ENCODE measurements at regions not wholly inside any gene's neighbourhood (a gene's known extent, or its start where the extent isn't known, plus 50 kb on each side); places are given as distances from the start of the nearest gene placed in this dataset.

DNA sequence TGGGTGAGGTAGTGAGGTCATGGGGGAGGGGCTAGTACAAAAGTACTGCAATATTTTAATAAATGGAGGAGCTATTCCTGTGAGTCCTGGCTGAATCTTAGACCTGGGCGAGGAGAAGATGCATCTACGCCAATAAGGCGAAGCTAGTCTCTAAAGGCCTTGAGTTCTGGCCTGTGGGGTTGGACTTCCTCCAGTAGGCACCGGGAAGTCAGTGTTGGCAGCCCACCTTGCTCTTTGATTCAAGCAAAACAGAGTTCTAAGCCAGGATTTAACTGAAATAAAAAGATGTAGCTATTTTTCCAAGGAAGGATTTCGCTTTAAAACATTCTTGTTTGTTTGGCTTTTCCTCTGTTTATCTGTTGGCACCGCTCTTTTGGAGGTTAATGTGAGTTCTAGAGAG lies 244.6 kb downstream of the KIF4B start:
- no peak for ATAC-seq
- no peaks in the 10 kb centered on the region for H3K4me1 ChIP-seq
- no peak overlapping the region for H3K4me2 ChIP-seq
- WGBS (ENCODE audit: missing lambda C conversion rate) = 47% methylated on average over 6 of the region's 6 CpGs
- no peak for DNase-seq (ENCODE audit: low read depth in 1 of 2, low spot score in 1 of 2)
- no peak for FAIRE-seq
- TF ChIP-seq, protein P1, sequence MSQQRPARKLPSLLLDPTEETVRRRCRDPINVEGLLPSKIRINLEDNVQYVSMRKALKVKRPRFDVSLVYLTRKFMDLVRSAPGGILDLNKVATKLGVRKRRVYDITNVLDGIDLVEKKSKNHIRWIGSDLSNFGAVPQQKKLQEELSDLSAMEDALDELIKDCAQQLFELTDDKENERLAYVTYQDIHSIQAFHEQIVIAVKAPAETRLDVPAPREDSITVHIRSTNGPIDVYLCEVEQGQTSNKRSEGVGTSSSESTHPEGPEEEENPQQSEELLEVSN (IDR thresholded peaks at IDR 0.05; ENCODE audit: borderline replicate concordance, low read depth) = no peak
- no peak for TF ChIP-seq KDM1A (IDR thresholded peaks at IDR 0.05; ENCODE audit: low read depth)
- no peak for TF ChIP-seq ZNF302 (CRISPR knock-in tag; IDR thresholded peaks at IDR 0.05)
- TF ChIP-seq RNF2 (IDR thresholded peaks at IDR 0.05; ENCODE audit: borderline replicate concordance, low read depth) = no peak
- TF ChIP-seq BHLHE40 (IDR thresholded peaks at IDR 0.05; ENCODE audit: low read depth, low read length) = no peak
- TF ChIP-seq RFX5 (IDR thresholded peaks at IDR 0.05) = no peak
- no peak for TF ChIP-seq HDAC2 (IDR thresholded peaks at IDR 0.05)
- TF ChIP-seq PHF8 (IDR thresholded peaks at IDR 0.05; ENCODE audit: borderline replicate concordance, low read depth) = no peak
- TF ChIP-seq, protein P2, sequence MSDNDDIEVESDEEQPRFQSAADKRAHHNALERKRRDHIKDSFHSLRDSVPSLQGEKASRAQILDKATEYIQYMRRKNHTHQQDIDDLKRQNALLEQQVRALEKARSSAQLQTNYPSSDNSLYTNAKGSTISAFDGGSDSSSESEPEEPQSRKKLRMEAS (IDR thresholded peaks at IDR 0.05) = no peak
- TF ChIP-seq RCOR1 (IDR thresholded peaks at IDR 0.05; ENCODE audit: low read depth, low read length) = no peak
- TF ChIP-seq JUN (IDR thresholded peaks at IDR 0.05) = no peak
- TF ChIP-seq, protein P3, sequence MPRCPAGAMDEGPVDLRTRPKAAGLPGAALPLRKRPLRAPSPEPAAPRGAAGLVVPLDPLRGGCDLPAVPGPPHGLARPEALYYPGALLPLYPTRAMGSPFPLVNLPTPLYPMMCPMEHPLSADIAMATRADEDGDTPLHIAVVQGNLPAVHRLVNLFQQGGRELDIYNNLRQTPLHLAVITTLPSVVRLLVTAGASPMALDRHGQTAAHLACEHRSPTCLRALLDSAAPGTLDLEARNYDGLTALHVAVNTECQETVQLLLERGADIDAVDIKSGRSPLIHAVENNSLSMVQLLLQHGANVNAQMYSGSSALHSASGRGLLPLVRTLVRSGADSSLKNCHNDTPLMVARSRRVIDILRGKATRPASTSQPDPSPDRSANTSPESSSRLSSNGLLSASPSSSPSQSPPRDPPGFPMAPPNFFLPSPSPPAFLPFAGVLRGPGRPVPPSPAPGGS (IDR thresholded peaks at IDR 0.05) = no peak
- TF ChIP-seq EP300 (IDR thresholded peaks at IDR 0.05) = no peak
- TF ChIP-seq TP53 (CRISPR knock-in tag; IDR thresholded peaks at IDR 0.05) = no peak
- no peak for TF ChIP-seq ESRRA (IDR thresholded peaks at IDR 0.05; ENCODE audit: borderline replicate concordance, low read length)
- TF ChIP-seq SMC3 (IDR thresholded peaks at IDR 0.05) = no peak
- no peak for TF ChIP-seq GATA3 (IDR thresholded peaks at IDR 0.05; ENCODE audit: borderline replicate concordance)
- no peaks in the 10 kb centered on the region for H3K9me3 ChIP-seq
- no peak overlapping the region for H3K4me3 ChIP-seq
- H3K27ac ChIP-seq = no peak overlapping the region
- POLR2A ChIA-PET = no interaction called here
- CTCF ChIA-PET = interaction anchor here (0.6 kb wide), 1 partner anchor 353 kb away, joined by 3 read pairs; no protein-coding TSS in a partner anchor

DNA sequence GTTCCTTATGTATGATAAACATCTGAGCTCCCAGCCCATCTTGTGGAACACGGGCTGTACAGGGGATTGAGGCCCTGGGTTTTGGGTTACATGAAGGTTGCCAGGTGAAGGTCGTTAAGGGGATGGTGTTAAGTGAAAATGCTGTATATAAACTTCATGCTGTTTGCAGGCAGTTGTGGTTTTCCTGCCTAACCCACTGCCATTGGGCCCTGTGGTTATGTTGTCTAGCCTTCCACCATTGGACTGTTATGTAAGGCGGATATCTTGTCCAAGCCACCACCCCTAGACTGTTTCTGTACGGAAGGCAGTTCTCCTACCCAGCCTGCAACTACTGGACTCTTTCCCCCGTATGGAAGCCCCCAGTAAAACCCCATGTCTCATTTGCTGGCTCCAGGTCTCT lies 246.1 kb downstream of the KIF4B start:
- CTCF ChIA-PET = no interaction called here
- 27% methylated on average over 5 of the region's 5 CpGs for WGBS (ENCODE audit: missing lambda C conversion rate)
- no peak for FAIRE-seq

More for the DNA sequence above, 246.1 kb downstream of the KIF4B start:
- Histone ChIP-seq H3K9me3 (no peaks in the 10 kb centered on the region), H3K4me2 (no peak overlapping the region), H3K27ac (no peak overlapping the region), H3K4me1 (no peaks in the 10 kb centered on the region), H3K4me3 (no peak overlapping the region)
- ATAC-seq = no peak
- POLR2A ChIA-PET = no interaction called here
- no peak for DNase-seq (ENCODE audit: low read depth in 1 of 2, low spot score in 1 of 2)
- TF ChIP-seq TFCP2L1 (CRISPR knock-in tag; IDR thresholded peaks at IDR 0.05) = no peak
- no peak for TF ChIP-seq ZNF302 (CRISPR knock-in tag; IDR thresholded peaks at IDR 0.05)
- TF ChIP-seq PHF8 (IDR thresholded peaks at IDR 0.05; ENCODE audit: borderline replicate concordance, low read depth) = no peak
- TF ChIP-seq CEBPB (IDR thresholded peaks at IDR 0.05) = no peak
- TF ChIP-seq EHMT2 (IDR thresholded peaks at IDR 0.05; ENCODE audit: low read depth) = no peak
- no peak for TF ChIP-seq ZC3H11A (IDR thresholded peaks at IDR 0.05)
- TF ChIP-seq RFX5 (IDR thresholded peaks at IDR 0.05) = no peak
- no peak for TF ChIP-seq HOXB13 (CRISPR knock-in tag; IDR thresholded peaks at IDR 0.05; ENCODE audit: low read depth)
- TF ChIP-seq, protein P4, sequence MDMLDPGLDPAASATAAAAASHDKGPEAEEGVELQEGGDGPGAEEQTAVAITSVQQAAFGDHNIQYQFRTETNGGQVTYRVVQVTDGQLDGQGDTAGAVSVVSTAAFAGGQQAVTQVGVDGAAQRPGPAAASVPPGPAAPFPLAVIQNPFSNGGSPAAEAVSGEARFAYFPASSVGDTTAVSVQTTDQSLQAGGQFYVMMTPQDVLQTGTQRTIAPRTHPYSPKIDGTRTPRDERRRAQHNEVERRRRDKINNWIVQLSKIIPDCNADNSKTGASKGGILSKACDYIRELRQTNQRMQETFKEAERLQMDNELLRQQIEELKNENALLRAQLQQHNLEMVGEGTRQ (IDR thresholded peaks at IDR 0.05) = no peak
- TF ChIP-seq HDAC2 (IDR thresholded peaks at IDR 0.05) = no peak
- no peak for TF ChIP-seq ZSCAN20 (CRISPR knock-in tag; IDR thresholded peaks at IDR 0.05)
- TF ChIP-seq EP300 (IDR thresholded peaks at IDR 0.05) = no peak
- no peak for TF ChIP-seq NR3C1 (IDR thresholded peaks at IDR 0.05)
- TF ChIP-seq FOSL2 (IDR thresholded peaks at IDR 0.05) = no peak
- no peak for TF ChIP-seq FOSL2 (CRISPR knock-in tag; IDR thresholded peaks at IDR 0.05)
- TF ChIP-seq, protein P5, sequence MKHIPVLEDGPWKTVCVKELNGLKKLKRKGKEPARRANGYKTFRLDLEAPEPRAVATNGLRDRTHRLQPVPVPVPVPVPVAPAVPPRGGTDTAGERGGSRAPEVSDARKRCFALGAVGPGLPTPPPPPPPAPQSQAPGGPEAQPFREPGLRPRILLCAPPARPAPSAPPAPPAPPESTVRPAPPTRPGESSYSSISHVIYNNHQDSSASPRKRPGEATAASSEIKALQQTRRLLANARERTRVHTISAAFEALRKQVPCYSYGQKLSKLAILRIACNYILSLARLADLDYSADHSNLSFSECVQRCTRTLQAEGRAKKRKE (CRISPR knock-in tag; IDR thresholded peaks at IDR 0.05; ENCODE audit: low read depth) = no peak
- TF ChIP-seq, protein P6, sequence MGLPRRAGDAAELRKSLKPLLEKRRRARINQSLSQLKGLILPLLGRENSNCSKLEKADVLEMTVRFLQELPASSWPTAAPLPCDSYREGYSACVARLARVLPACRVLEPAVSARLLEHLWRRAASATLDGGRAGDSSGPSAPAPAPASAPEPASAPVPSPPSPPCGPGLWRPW (IDR thresholded peaks at IDR 0.05) = no peak

All from A549 (cell line).